Dendritic cell treated with granulocyte-macrophage colony-stimulating factor and Interleukin-4, amounts not matched to agents 40 ng/mL and 50 ng/mL, for 4 days (primary cell): ENCODE measurements at regions not wholly inside any gene's neighbourhood (a gene's known extent, or its start where the extent isn't known, plus 50 kb on each side); places are given as distances from the start of the nearest gene placed in this dataset.

Experiments used
- H3K27ac Mint-ChIP-seq: one replicate; pipeline ENCODE4 v1.8.0; 2022; ENCODE audit warnings: mild to moderate bottlenecking, mixed read lengths
- H3K27me3 Mint-ChIP-seq: one replicate; pipeline ENCODE4 v1.8.0; 2022; ENCODE audit warnings: mild to moderate bottlenecking, mixed read lengths
- H3K36me3 Mint-ChIP-seq: one replicate; pipeline ENCODE4 v1.8.0; 2022; ENCODE audit warnings: low read depth, mixed read lengths
- H3K4me1 Mint-ChIP-seq: one replicate; pipeline ENCODE4 v1.8.0; 2022; ENCODE audit warnings: low read depth, mixed read lengths
- H3K4me3 Mint-ChIP-seq: one replicate; pipeline ENCODE4 v1.8.0; 2022; ENCODE audit warnings: mild to moderate bottlenecking, moderate library complexity, mixed read lengths
- H3K9me3 Mint-ChIP-seq: one replicate; pipeline ENCODE4 v1.8.0; 2022; ENCODE audit warnings: mixed read lengths
- intact Hi-C: fragments of 100-400 bp; cut with micrococcal nuclease; formaldehyde crosslinking; loops from one replicate; pipeline ENCODE4 v1.15.0; 2022

GRCh38 chr10:33627611-33628010 is 293.1 kb upstream of the NRP1 start:
- no peak overlapping the region for H3K4me3 Mint-ChIP-seq
- H3K4me1 Mint-ChIP-seq: peaks cover 51% of the 10 kb centered on the region

GRCh38 chr10:33626798-33627466 is 292.5 kb upstream of the NRP1 start:
- H3K27ac Mint-ChIP-seq: peak overlapping the region; percentile 70
- H3K36me3 Mint-ChIP-seq: peaks cover 5% of the 10 kb centered on the region
- no peak overlapping the region for H3K4me3 Mint-ChIP-seq
- H3K4me1 Mint-ChIP-seq: peaks cover 47% of the 10 kb centered on the region
- intact Hi-C loops: no loop called here
- H3K9me3 Mint-ChIP-seq: peaks cover 10% of the 10 kb centered on the region
- peaks cover 15% of the 10 kb centered on the region for H3K27me3 Mint-ChIP-seq

More at GRCh38 chr10:33627611-33628010, 293.1 kb upstream of the NRP1 start:
- peaks cover 5% of the 10 kb centered on the region for H3K36me3 Mint-ChIP-seq
- peaks cover 10% of the 10 kb centered on the region for H3K9me3 Mint-ChIP-seq
- H3K27me3 Mint-ChIP-seq: peaks cover 18% of the 10 kb centered on the region
- no peak overlapping the region for H3K27ac Mint-ChIP-seq
- intact Hi-C loops: no loop called here

GRCh38 chr10:33623669-33624068 is 289.2 kb upstream of the NRP1 start:
- Mint-ChIP-seq H3K27me3 (peaks cover 3% of the 10 kb centered on the region), H3K9me3 (peaks cover 7% of the 10 kb centered on the region), H3K27ac (peak overlapping the region; percentile 93), H3K4me3 (no peak overlapping the region), H3K4me1 (peaks cover 53% of the 10 kb centered on the region), H3K36me3 (peaks cover 15% of the 10 kb centered on the region)
- intact Hi-C loops: loop anchor here (1.0 to 5.0 kb wide), 4 partner anchors 44 to 289 kb away; partner anchors contain the start of gene NRP1

GRCh38 chr10:33621101-33621500 is 286.6 kb upstream of the NRP1 start:
- Mint-ChIP-seq H3K27ac (peak overlapping the region; percentile 93), H3K27me3 (peaks cover 2% of the 10 kb centered on the region), H3K4me3 (peak overlapping the region; percentile 50), H3K4me1 (peaks cover 64% of the 10 kb centered on the region), H3K36me3 (peaks cover 16% of the 10 kb centered on the region), H3K9me3 (peaks cover 7% of the 10 kb centered on the region)
- intact Hi-C loops: loop anchor here (5.0 kb wide), 3 partner anchors 46 to 114 kb away; no protein-coding TSS in a partner anchor

GRCh38 chr10:33618196-33618595 is 283.7 kb upstream of the NRP1 start:
- intact Hi-C loops: no loop called here
- H3K36me3 Mint-ChIP-seq: peaks cover 15% of the 10 kb centered on the region
- H3K27ac Mint-ChIP-seq: no peak overlapping the region
- peaks cover 52% of the 10 kb centered on the region for H3K4me1 Mint-ChIP-seq
- peaks cover 7% of the 10 kb centered on the region for H3K9me3 Mint-ChIP-seq
- H3K27me3 Mint-ChIP-seq: peaks cover 3% of the 10 kb centered on the region
- H3K4me3 Mint-ChIP-seq: no peak overlapping the region

- no peak overlapping the region for H3K27ac Mint-ChIP-seq
- no peak overlapping the region for H3K4me3 Mint-ChIP-seq
- H3K4me1 Mint-ChIP-seq: peaks cover 54% of the 10 kb centered on the region
- peaks cover 7% of the 10 kb centered on the region for H3K9me3 Mint-ChIP-seq
- peaks cover 11% of the 10 kb centered on the region for H3K36me3 Mint-ChIP-seq
- peaks cover 3% of the 10 kb centered on the region for H3K27me3 Mint-ChIP-seq
- intact Hi-C loops: no loop called here
Observed at GRCh38 chr10:33617381-33618080, 283.1 kb upstream of the NRP1 start.

- Mint-ChIP-seq H3K36me3 (peaks cover 11% of the 10 kb centered on the region), H3K4me1 (peaks cover 58% of the 10 kb centered on the region), H3K27ac (no peak overlapping the region), H3K9me3 (peaks cover 7% of the 10 kb centered on the region), H3K27me3 (peaks cover 3% of the 10 kb centered on the region), H3K4me3 (no peak overlapping the region)
- intact Hi-C loops: no loop called here
Observed at GRCh38 chr10:33616956-33617355, 282.5 kb upstream of the NRP1 start.

- peaks cover 15% of the 10 kb centered on the region for H3K36me3 Mint-ChIP-seq
- H3K27me3 Mint-ChIP-seq: peaks cover 3% of the 10 kb centered on the region
- H3K27ac Mint-ChIP-seq: peak overlapping the region; percentile 60
- peaks cover 15% of the 10 kb centered on the region for H3K9me3 Mint-ChIP-seq
- intact Hi-C loops: no loop called here
- no peak overlapping the region for H3K4me3 Mint-ChIP-seq
- H3K4me1 Mint-ChIP-seq: peaks cover 31% of the 10 kb centered on the region
Observed at GRCh38 chr10:33612551-33612950, 278.1 kb upstream of the NRP1 start.

GRCh38 chr10:33612116-33612515 is 277.6 kb upstream of the NRP1 start:
- no peak overlapping the region for H3K4me3 Mint-ChIP-seq
- H3K4me1 Mint-ChIP-seq: peaks cover 31% of the 10 kb centered on the region
- H3K9me3 Mint-ChIP-seq: peaks cover 17% of the 10 kb centered on the region
- H3K36me3 Mint-ChIP-seq: peaks cover 15% of the 10 kb centered on the region
- H3K27ac Mint-ChIP-seq: peak overlapping the region; percentile 60
- peaks cover 3% of the 10 kb centered on the region for H3K27me3 Mint-ChIP-seq
- intact Hi-C loops: no loop called here

GRCh38 chr10:33611423-33611822 is 277.0 kb upstream of the NRP1 start:
- H3K27ac Mint-ChIP-seq: no peak overlapping the region
- H3K27me3 Mint-ChIP-seq: peaks cover 2% of the 10 kb centered on the region
- intact Hi-C loops: no loop called here
- peaks cover 15% of the 10 kb centered on the region for H3K36me3 Mint-ChIP-seq
- peaks cover 30% of the 10 kb centered on the region for H3K4me1 Mint-ChIP-seq
- H3K4me3 Mint-ChIP-seq: no peak overlapping the region
- peaks cover 24% of the 10 kb centered on the region for H3K9me3 Mint-ChIP-seq

GRCh38 chr10:33609546-33609945 is 275.1 kb upstream of the NRP1 start:
- H3K36me3 Mint-ChIP-seq: peaks cover 15% of the 10 kb centered on the region
- no peak overlapping the region for H3K4me3 Mint-ChIP-seq
- H3K27me3 Mint-ChIP-seq: no peaks in the 10 kb centered on the region
- H3K9me3 Mint-ChIP-seq: peaks cover 25% of the 10 kb centered on the region
- intact Hi-C loops: loop anchor here (5.0 kb wide), 1 partner anchor 37 kb away; no protein-coding TSS in a partner anchor
- peaks cover 24% of the 10 kb centered on the region for H3K4me1 Mint-ChIP-seq
- no peak overlapping the region for H3K27ac Mint-ChIP-seq

GRCh38 chr10:33602278-33602677 is 267.8 kb upstream of the NRP1 start:
- Mint-ChIP-seq H3K4me3 (no peak overlapping the region), H3K4me1 (peaks cover 5% of the 10 kb centered on the region), H3K27ac (no peak overlapping the region), H3K27me3 (peaks cover 5% of the 10 kb centered on the region), H3K9me3 (peaks cover 36% of the 10 kb centered on the region), H3K36me3 (no peaks in the 10 kb centered on the region)
- intact Hi-C loops: no loop called here

- no peak overlapping the region for H3K27ac Mint-ChIP-seq
- intact Hi-C loops: no loop called here
- no peak overlapping the region for H3K4me3 Mint-ChIP-seq
- H3K27me3 Mint-ChIP-seq: peaks cover 15% of the 10 kb centered on the region
- peaks cover 27% of the 10 kb centered on the region for H3K9me3 Mint-ChIP-seq
- peaks cover 6% of the 10 kb centered on the region for H3K4me1 Mint-ChIP-seq
- H3K36me3 Mint-ChIP-seq: no peaks in the 10 kb centered on the region
Observed at GRCh38 chr10:33600381-33600780, 265.9 kb upstream of the NRP1 start.

GRCh38 chr10:33596422-33596821 is 262.0 kb upstream of the NRP1 start:
- H3K36me3 Mint-ChIP-seq: no peaks in the 10 kb centered on the region
- no peak overlapping the region for H3K4me3 Mint-ChIP-seq
- H3K9me3 Mint-ChIP-seq: peaks cover 31% of the 10 kb centered on the region
- no peak overlapping the region for H3K27ac Mint-ChIP-seq
- intact Hi-C loops: no loop called here
- peaks cover 31% of the 10 kb centered on the region for H3K27me3 Mint-ChIP-seq
- H3K4me1 Mint-ChIP-seq: peaks cover 11% of the 10 kb centered on the region
